Adrenal gland (tissue), 9 donors: ENCODE measurements at regions not wholly inside any gene's neighbourhood (a gene's known extent, or its start where the extent isn't known, plus 50 kb on each side); places are given as distances from the start of the nearest gene placed in this dataset.
A peak's percentile ranks its signal among the peaks of the same experiment; 100 is the strongest.

Experiments used
- DNase-seq, 7 donors: peaks; one replicate each; pipeline ENCODE4 v3.0.0-alpha.2; 2019 to 2020
- H3K27ac ChIP-seq, 5 donors: fragments of 200-600 bp; sonication (generic) in 4 of 5; 1 replicate in 3 of 5; 2 replicates in 2 of 5; pipeline versions ENCODE4 v1.5.1 to v1.8.0; 2016 to 2020; ENCODE audit warnings: mild to moderate bottlenecking in 1 of 5
- H3K27me3 ChIP-seq: fragments of 200-600 bp; 2 replicates; pipeline ENCODE4 v1.8.0; 2021
- H3K36me3 ChIP-seq, 2 donors: fragments of 200-600 bp; replicated peaks in 1 of 2; 1 replicate in 1 of 2; 2 replicates in 1 of 2; pipeline versions ENCODE4 v1.5.1 to v1.8.0; 2018 to 2022
- H3K4me1 ChIP-seq, 2 donors: fragments of 200-600 bp; replicated peaks in 1 of 2; 1 replicate in 1 of 2; 2 replicates in 1 of 2; pipeline versions ENCODE4 v1.5.1 to v1.8.0; 2018 to 2021
- H3K4me3 ChIP-seq, 4 donors: fragments of 200-600 bp; sonication (generic) in 3 of 4; one replicate each; pipeline ENCODE4 v1.5.1; 2016 to 2018
- H3K9me3 ChIP-seq, 3 donors: fragments of 200-600 bp; sonication (generic) in 1 of 3; replicated peaks in 1 of 3; 1 replicate in 2 of 3; 2 replicates in 1 of 3; pipeline versions ENCODE4 v1.5.1 to v1.8.0; 2016 to 2021
- CTCF ChIP-seq, 6 experiments: fragments of 450-650 bp in 4 of 6; fragments of 200-600 bp in 2 of 6; sonication (generic) in 1 of 6; IDR thresholded peaks; 1 replicate in 5 of 6; 2 replicates in 1 of 6; pipeline versions ENCODE4 v1.5.1 to v1.8.0; 2016 to 2021; ENCODE audit warnings: antibody characterized with exemption in 6 of 6, mild to moderate bottlenecking in 2 of 6, moderate library complexity in 1 of 6
- POLR2A ChIP-seq, 2 donors: fragments of 450-650 bp; IDR thresholded peaks; one replicate each; pipeline ENCODE4 v1.6.1; 2017; ENCODE audit warnings: antibody characterized with exemption in 2 of 2, mild to moderate bottlenecking in 2 of 2, moderate library complexity in 1 of 2
- WGBS, 4 donors: extraction: QIAGEN DNeasy Blood & Tissue Kit in 2 of 4; methylation state at CpG; one replicate each; pipeline versions ENCODE4 v1.1.5 to v1.1.7; 2013 to 2017; 5-methylcytosine and 5-hydroxymethylcytosine counted together
- intact Hi-C, 2 donors: fragments of 100-400 bp; cut with DNase I; formaldehyde crosslinking; loops; one replicate each; pipeline versions ENCODE4 v1.14.1 to v1.15.0; 2022 to 2023
- donor health status: healthy with polysubstance abuse.
- donor health status: Bipolar disorder and iron deficiency.
- donor health status: DM: yes; HTN: yes; CAD: no.
- donor health status: DM: no; HTN: no; CAD: no.
- donor health status: DM: no; HTN: no; CAD: no.

- Histone ChIP-seq H3K4me3 (no peak overlapping the region), H3K27ac (no peak overlapping the region), H3K9me3 (no peaks in the 10 kb centered on the region), H3K27me3 (peaks cover 36% of the 10 kb centered on the region), H3K4me1 (no peaks in the 10 kb centered on the region), H3K36me3 (no peaks in the 10 kb centered on the region)
- 10 to 17% (median 16%) methylated on average over 21 to 74 of the region's 74 CpGs for WGBS, 4 donors
- peak in 1 of 7 donors; percentile 19 for DNase-seq
- intact Hi-C loops: no loop called here
- TF ChIP-seq POLR2A (IDR thresholded peaks at IDR 0.05) (no peak), CTCF (IDR thresholded peaks at IDR 0.05) (peak in 1 of 6 experiments; percentile 8)
These were observed 173.0 kb downstream of the OLFM4 start for GRCh38 chr13:53201454-53202225.

GRCh38 chr13:53204598-53204997 is 176.0 kb downstream of the OLFM4 start:
- no peaks in the 10 kb centered on the region for H3K4me1 ChIP-seq
- TF ChIP-seq POLR2A (IDR thresholded peaks at IDR 0.05): no peak
- TF ChIP-seq CTCF (IDR thresholded peaks at IDR 0.05): no peak
- intact Hi-C loops: no loop called here
- H3K36me3 ChIP-seq: no peaks in the 10 kb centered on the region
- H3K27ac ChIP-seq: no peak overlapping the region
- H3K4me3 ChIP-seq: no peak overlapping the region
- WGBS, 4 donors: 47 to 64% (median 60%) methylated on average over 4 of the region's 4 CpGs
- H3K27me3 ChIP-seq: peaks cover 36% of the 10 kb centered on the region
- DNase-seq: no peak
- H3K9me3 ChIP-seq: no peaks in the 10 kb centered on the region

- H3K27ac ChIP-seq: no peak overlapping the region
- 0 to 10% (median 0%) methylated on average over 1 of the region's 1 CpG for WGBS, 4 donors
- H3K4me1 ChIP-seq: no peaks in the 10 kb centered on the region
- no peak overlapping the region for H3K4me3 ChIP-seq
- TF ChIP-seq CTCF (IDR thresholded peaks at IDR 0.05) (peak in 2 of 6 experiments; percentile 5 to 35), POLR2A (IDR thresholded peaks at IDR 0.05) (no peak)
- DNase-seq: no peak
- no peaks in the 10 kb centered on the region for H3K9me3 ChIP-seq
- intact Hi-C loops: no loop called here
- no peaks in the 10 kb centered on the region for H3K36me3 ChIP-seq
- peaks cover 25% of the 10 kb centered on the region for H3K27me3 ChIP-seq
These were observed 177.8 kb downstream of the OLFM4 start for GRCh38 chr13:53206455-53206854.

GRCh38 chr13:53207556-53207955 is 178.9 kb downstream of the OLFM4 start:
- 63 to 81% (median 75%) methylated on average over 3 of the region's 3 CpGs for WGBS, 4 donors
- H3K4me3 ChIP-seq: no peak overlapping the region
- H3K9me3 ChIP-seq: no peaks in the 10 kb centered on the region
- TF ChIP-seq POLR2A (IDR thresholded peaks at IDR 0.05) (no peak), CTCF (IDR thresholded peaks at IDR 0.05) (no peak)
- H3K4me1 ChIP-seq: no peaks in the 10 kb centered on the region
- no peak for DNase-seq
- no peak overlapping the region for H3K27ac ChIP-seq
- H3K27me3 ChIP-seq: peaks cover 14% of the 10 kb centered on the region
- intact Hi-C loops: no loop called here
- H3K36me3 ChIP-seq: no peaks in the 10 kb centered on the region
